Cardiac fibroblast (primary cell): ENCODE measurements at regions not wholly inside any gene's neighbourhood (a gene's known extent, or its start where the extent isn't known, plus 50 kb on each side); places are given as distances from the start of the nearest gene placed in this dataset.
A peak's percentile ranks its signal among the peaks of the same experiment; 100 is the strongest.

Source experiments
- DNase-seq, 2 donors: peaks; one replicate each; pipeline versions ENCODE4 v3.0.0 to v3.0.0-alpha.2; 2010; ENCODE audit warnings: low read depth in 2 of 2
- H3K4me3 ChIP-seq, 2 donors: replicated peaks in 1 of 2; 1 replicate in 1 of 2; 2 replicates in 1 of 2; pipeline ENCODE4 v1.5.1; 2011; ENCODE audit warnings: low read depth in 2 of 2, low read length in 2 of 2, mild to moderate bottlenecking in 2 of 2, moderate library complexity in 1 of 2
- TF ChIP-seq, protein P1 (sequence below): IDR thresholded peaks from one replicate; pipeline ENCODE4 v1.5.1; 2011; ENCODE audit warnings: low read depth, mild to moderate bottlenecking, low read length, inconsistent platforms

- TF ChIP-seq, protein P1, sequence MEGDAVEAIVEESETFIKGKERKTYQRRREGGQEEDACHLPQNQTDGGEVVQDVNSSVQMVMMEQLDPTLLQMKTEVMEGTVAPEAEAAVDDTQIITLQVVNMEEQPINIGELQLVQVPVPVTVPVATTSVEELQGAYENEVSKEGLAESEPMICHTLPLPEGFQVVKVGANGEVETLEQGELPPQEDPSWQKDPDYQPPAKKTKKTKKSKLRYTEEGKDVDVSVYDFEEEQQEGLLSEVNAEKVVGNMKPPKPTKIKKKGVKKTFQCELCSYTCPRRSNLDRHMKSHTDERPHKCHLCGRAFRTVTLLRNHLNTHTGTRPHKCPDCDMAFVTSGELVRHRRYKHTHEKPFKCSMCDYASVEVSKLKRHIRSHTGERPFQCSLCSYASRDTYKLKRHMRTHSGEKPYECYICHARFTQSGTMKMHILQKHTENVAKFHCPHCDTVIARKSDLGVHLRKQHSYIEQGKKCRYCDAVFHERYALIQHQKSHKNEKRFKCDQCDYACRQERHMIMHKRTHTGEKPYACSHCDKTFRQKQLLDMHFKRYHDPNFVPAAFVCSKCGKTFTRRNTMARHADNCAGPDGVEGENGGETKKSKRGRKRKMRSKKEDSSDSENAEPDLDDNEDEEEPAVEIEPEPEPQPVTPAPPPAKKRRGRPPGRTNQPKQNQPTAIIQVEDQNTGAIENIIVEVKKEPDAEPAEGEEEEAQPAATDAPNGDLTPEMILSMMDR, result no peak
Measured at GRCh38 chr2:147255812-147256211, 589.0 kb upstream of the ACVR2A start.

DNA sequence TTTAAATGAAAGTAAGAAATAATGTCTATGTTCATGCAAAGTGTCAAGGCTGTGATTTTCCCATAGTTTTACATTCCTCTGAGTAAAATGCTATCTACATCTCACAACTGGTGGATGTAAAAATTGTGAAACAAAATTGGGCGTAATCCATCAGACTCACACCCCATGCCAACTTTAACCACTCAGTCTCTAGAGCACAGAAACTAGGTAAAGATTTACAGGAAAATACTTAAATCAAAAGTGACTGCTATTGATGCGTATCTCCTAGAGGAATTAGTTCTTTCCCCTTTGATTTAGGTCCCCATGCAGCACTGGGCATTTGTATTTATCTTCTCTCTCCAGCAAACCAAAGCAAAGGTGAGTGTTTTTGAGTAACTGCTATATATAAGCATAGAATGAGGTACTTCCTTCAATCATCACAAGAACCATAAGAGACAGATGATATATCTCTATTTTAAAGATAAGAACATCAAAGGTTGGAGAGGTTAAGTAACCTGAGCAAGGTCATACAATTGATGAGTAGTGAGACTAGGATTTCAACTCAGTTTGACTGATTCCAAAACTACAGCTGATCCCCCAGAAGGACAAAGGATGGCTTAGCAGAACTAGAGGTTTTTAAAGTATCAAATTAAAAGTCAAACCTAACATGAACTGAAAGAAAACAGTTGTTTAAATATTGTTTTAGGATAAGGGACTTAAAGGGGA is 594.0 kb upstream of the ACVR2A start:
- DNase-seq, result peak in 1 of 2 donors; percentile 39
- TF ChIP-seq, protein P1, result no peak
- no peak overlapping the region for H3K4me3 ChIP-seq

More at GRCh38 chr2:147255812-147256211, 589.0 kb upstream of the ACVR2A start:
- H3K4me3 ChIP-seq, result no peak overlapping the region
- peak in 1 of 2 donors; percentile 48 for DNase-seq

DNA sequence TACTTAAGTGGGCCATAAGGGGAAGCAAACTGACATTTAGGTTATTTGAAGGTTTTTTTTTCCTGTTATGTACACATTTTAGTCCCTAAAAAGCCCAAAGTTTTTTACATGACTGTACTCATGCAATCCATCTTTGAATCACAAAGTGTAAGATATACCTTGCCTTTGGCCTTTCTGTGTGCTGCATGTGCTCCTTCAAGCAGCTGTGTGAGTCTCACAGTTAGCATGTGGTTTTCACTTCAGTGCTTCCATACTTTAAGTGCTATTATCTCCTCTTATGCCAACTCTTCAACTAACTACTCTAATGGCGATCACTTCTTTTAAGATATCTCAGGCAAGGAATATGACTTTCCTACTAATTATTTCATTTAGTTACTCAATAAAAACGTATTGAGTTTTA is 597.1 kb upstream of the ACVR2A start:
- TF ChIP-seq, protein P1, result no peak
- no peak overlapping the region for H3K4me3 ChIP-seq
- DNase-seq, result no peak

- H3K4me3 ChIP-seq, result no peak overlapping the region
- TF ChIP-seq, protein P1, result no peak
- DNase-seq, result no peak
Measured at GRCh38 chr2:147242445-147242844, 602.4 kb upstream of the ACVR2A start.

DNA sequence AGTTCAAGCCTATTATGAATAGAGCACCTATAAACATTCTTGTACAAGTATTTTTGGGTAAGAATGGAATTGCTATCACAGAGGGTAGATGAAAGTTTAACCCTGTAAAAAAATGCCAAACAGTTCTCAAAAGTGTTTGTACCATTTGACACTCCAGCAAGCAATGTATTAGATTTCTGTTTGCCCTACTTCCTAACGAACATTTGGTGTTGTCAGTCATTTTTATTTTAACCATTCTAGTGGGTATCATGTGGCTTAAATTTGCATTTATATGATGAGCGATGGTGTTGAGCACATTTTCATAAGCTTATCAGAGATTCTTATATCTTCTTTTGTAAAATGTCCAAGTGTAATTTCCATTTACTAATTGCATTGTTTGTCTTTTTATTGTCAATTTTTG is 608.2 kb upstream of the ACVR2A start:
- no peak overlapping the region for H3K4me3 ChIP-seq
- no peak for DNase-seq
- TF ChIP-seq, protein P1, result no peak

GRCh38 chr2:147232225-147232669 is 612.6 kb upstream of the ACVR2A start:
- no peak overlapping the region for H3K4me3 ChIP-seq
- DNase-seq, result no peak
- TF ChIP-seq, protein P1, result no peak

GRCh38 chr2:147231607-147232006 is 613.2 kb upstream of the ACVR2A start:
- TF ChIP-seq, protein P1, result no peak
- H3K4me3 ChIP-seq, result no peak overlapping the region
- no peak for DNase-seq
